ENCODE measurements at regions not wholly inside any gene's neighbourhood (a gene's known extent, or its start where the extent isn't known, plus 50 kb on each side); places are given as distances from the start of the nearest gene placed in this dataset.

- Histone ChIP-seq H3K9me3 (ENCODE audit: low read length) (no peaks in the 10 kb centered on the region), H2AFZ (ENCODE audit: low read length) (no peak overlapping the region), H3K9me2 (ENCODE audit: insufficient read depth, low read length) (no peaks in the 10 kb centered on the region), H3K27ac (ENCODE audit: low read depth, low read length, poor library complexity, severe bottlenecking) (no peak overlapping the region), H3K79me2 (ENCODE audit: insufficient read depth, low read depth, low read length) (no peaks in the 10 kb centered on the region), H4K20me1 (ENCODE audit: insufficient read depth, low read length) (no peaks in the 10 kb centered on the region), H3K36me3 (ENCODE audit: insufficient read depth, low read length) (no peaks in the 10 kb centered on the region), H3K4me1 (ENCODE audit: insufficient read depth, low read length, poor library complexity, severe bottlenecking) (no peaks in the 10 kb centered on the region), H3K4me2 (ENCODE audit: low read length) (no peak overlapping the region), H3K4me3 (ENCODE audit: low read depth, low read length, poor library complexity, severe bottlenecking) (no peak overlapping the region)
- intact Hi-C loops (cut with micrococcal nuclease; ENCODE audit: unreplicated experiment) = no loop called here
- ChIA-PET POLR2A (no interaction called here), CTCF (ENCODE audit: unreplicated experiment) (no interaction called here)
- DNase-seq (ENCODE audit: low spot score) = no peak
- no TSS peak for BruUV-seq (replicated peaks)
- TF ChIP-seq CTCF (conservative IDR thresholded peaks at IDR 0.05; ENCODE audit: low read length) (no peak), EZH2phosphoT487 (IDR thresholded peaks at IDR 0.05; ENCODE audit: borderline replicate concordance, low read depth, low read length) (no peak)
These were observed 737.8 kb downstream of the FAM181B start for GRCh38 chr11:81995889-81996288.

GRCh38 chr11:81993755-81994154 lies 739.9 kb downstream of the FAM181B start:
- Histone ChIP-seq H3K79me2 (ENCODE audit: insufficient read depth, low read depth, low read length) (no peaks in the 10 kb centered on the region), H3K4me2 (ENCODE audit: low read length) (no peak overlapping the region), H3K4me1 (ENCODE audit: insufficient read depth, low read length, poor library complexity, severe bottlenecking) (no peaks in the 10 kb centered on the region), H3K36me3 (ENCODE audit: insufficient read depth, low read length) (no peaks in the 10 kb centered on the region), H4K20me1 (ENCODE audit: insufficient read depth, low read length) (no peaks in the 10 kb centered on the region), H3K9me3 (ENCODE audit: low read length) (no peaks in the 10 kb centered on the region), H2AFZ (ENCODE audit: low read length) (no peak overlapping the region), H3K9me2 (ENCODE audit: insufficient read depth, low read length) (no peaks in the 10 kb centered on the region), H3K27ac (ENCODE audit: low read depth, low read length, poor library complexity, severe bottlenecking) (no peak overlapping the region), H3K4me3 (ENCODE audit: low read depth, low read length, poor library complexity, severe bottlenecking) (no peak overlapping the region)
- intact Hi-C loops (cut with micrococcal nuclease; ENCODE audit: unreplicated experiment) = no loop called here
- TF ChIP-seq CTCF (conservative IDR thresholded peaks at IDR 0.05; ENCODE audit: low read length) (no peak), EZH2phosphoT487 (IDR thresholded peaks at IDR 0.05; ENCODE audit: borderline replicate concordance, low read depth, low read length) (no peak)
- ChIA-PET CTCF (ENCODE audit: unreplicated experiment) (no interaction called here), POLR2A (no interaction called here)
- no TSS peak for BruUV-seq (replicated peaks)
- no peak for DNase-seq (ENCODE audit: low spot score)

- no peak for DNase-seq (ENCODE audit: low spot score)
- intact Hi-C loops (cut with micrococcal nuclease; ENCODE audit: unreplicated experiment) = no loop called here
- Histone ChIP-seq H3K36me3 (ENCODE audit: insufficient read depth, low read length) (no peaks in the 10 kb centered on the region), H3K9me2 (ENCODE audit: insufficient read depth, low read length) (no peaks in the 10 kb centered on the region), H3K4me3 (ENCODE audit: low read depth, low read length, poor library complexity, severe bottlenecking) (no peak overlapping the region), H3K27ac (ENCODE audit: low read depth, low read length, poor library complexity, severe bottlenecking) (no peak overlapping the region), H4K20me1 (ENCODE audit: insufficient read depth, low read length) (no peaks in the 10 kb centered on the region), H2AFZ (ENCODE audit: low read length) (no peak overlapping the region), H3K4me1 (ENCODE audit: insufficient read depth, low read length, poor library complexity, severe bottlenecking) (no peaks in the 10 kb centered on the region), H3K4me2 (ENCODE audit: low read length) (no peak overlapping the region), H3K79me2 (ENCODE audit: insufficient read depth, low read depth, low read length) (no peaks in the 10 kb centered on the region), H3K9me3 (ENCODE audit: low read length) (no peaks in the 10 kb centered on the region)
- POLR2A ChIA-PET = interaction anchor here (0.6 kb wide), 1 partner anchor 656 kb away, joined by 3 read pairs; no protein-coding TSS in a partner anchor
- BruUV-seq (replicated peaks) = no TSS peak
- TF ChIP-seq CTCF (conservative IDR thresholded peaks at IDR 0.05; ENCODE audit: low read length) = no peak
- TF ChIP-seq EZH2phosphoT487 (IDR thresholded peaks at IDR 0.05; ENCODE audit: borderline replicate concordance, low read depth, low read length) = no peak
- CTCF ChIA-PET (ENCODE audit: unreplicated experiment) = no interaction called here
These were observed 742.8 kb downstream of the FAM181B start for GRCh38 chr11:81990659-81991443.
